Gastroesophageal sphincter (tissue), 4 donors: ENCODE measurements at regions not wholly inside any gene's neighbourhood (a gene's known extent, or its start where the extent isn't known, plus 50 kb on each side); places are given as distances from the start of the nearest gene placed in this dataset.

ENCODE experiments used
- ATAC-seq: fragments of 150-250 bp; one replicate; pipeline ENCODE4 v1.9.1; 2016; ENCODE audit warnings: mild to moderate bottlenecking, moderate library complexity
- H3K27ac ChIP-seq, 4 donors: fragments of 200-600 bp; sonication (generic) in 3 of 4; 1 replicate in 3 of 4; 2 replicates in 1 of 4; pipeline ENCODE4 v1.5.1; 2016 to 2019
- H3K27me3 ChIP-seq: fragments of 200-600 bp; sonication (generic); one replicate; pipeline ENCODE4 v1.5.1; 2019
- H3K36me3 ChIP-seq, 2 donors: fragments of 200-600 bp; sonication (generic); one replicate each; pipeline ENCODE4 v1.5.1; 2019; ENCODE audit warnings: control low read depth in 1 of 2
- H3K4me1 ChIP-seq, 3 donors: fragments of 200-600 bp; sonication (generic); 1 replicate in 2 of 3; 2 replicates in 1 of 3; pipeline ENCODE4 v1.5.1; 2016 to 2019; ENCODE audit warnings: control low read depth in 2 of 3
- H3K4me3 ChIP-seq, 2 donors: fragments of 200-600 bp; sonication (generic); one replicate each; pipeline ENCODE4 v1.5.1; 2019; ENCODE audit warnings: mild to moderate bottlenecking in 1 of 2, moderate library complexity in 1 of 2
- H3K9me3 ChIP-seq, 3 donors: fragments of 200-600 bp; sonication (generic); one replicate each; pipeline ENCODE4 v1.5.1; 2017 to 2019; ENCODE audit warnings: control low read depth in 2 of 3
- EP300 ChIP-seq: sonication (generic); formaldehyde crosslinking; IDR thresholded peaks from one replicate; pipeline ENCODE4 v1.6.1; 2017; ENCODE audit warnings: antibody characterized with exemption, mild to moderate bottlenecking
- POLR2A ChIP-seq, 2 donors: fragments of 450-650 bp; IDR thresholded peaks; one replicate each; pipeline ENCODE4 v1.6.1; 2017; ENCODE audit warnings: antibody characterized with exemption in 2 of 2, mild to moderate bottlenecking in 2 of 2, moderate library complexity in 1 of 2
- POLR2AphosphoS5 ChIP-seq: sonication (generic); formaldehyde crosslinking; IDR thresholded peaks from one replicate; pipeline ENCODE4 v1.6.1; 2017; ENCODE audit warnings: antibody characterized with exemption
- WGBS, 2 donors: methylation state at CpG; one replicate each; pipeline ENCODE4 v1.1.5; 2018; ENCODE audit warnings: low coverage in 1 of 2; 5-methylcytosine and 5-hydroxymethylcytosine counted together
- TF ChIP-seq, protein P1 (sequence below), 4 experiments: fragments of 200-600 bp in 2 of 4; fragments of 450-650 bp in 2 of 4; sonication (generic) in 1 of 4; IDR thresholded peaks; one replicate each; pipeline ENCODE4 v1.5.1; 2017 to 2019; ENCODE audit warnings: antibody characterized with exemption in 4 of 4, mild to moderate bottlenecking in 2 of 4, moderate library complexity in 2 of 4

DNA sequence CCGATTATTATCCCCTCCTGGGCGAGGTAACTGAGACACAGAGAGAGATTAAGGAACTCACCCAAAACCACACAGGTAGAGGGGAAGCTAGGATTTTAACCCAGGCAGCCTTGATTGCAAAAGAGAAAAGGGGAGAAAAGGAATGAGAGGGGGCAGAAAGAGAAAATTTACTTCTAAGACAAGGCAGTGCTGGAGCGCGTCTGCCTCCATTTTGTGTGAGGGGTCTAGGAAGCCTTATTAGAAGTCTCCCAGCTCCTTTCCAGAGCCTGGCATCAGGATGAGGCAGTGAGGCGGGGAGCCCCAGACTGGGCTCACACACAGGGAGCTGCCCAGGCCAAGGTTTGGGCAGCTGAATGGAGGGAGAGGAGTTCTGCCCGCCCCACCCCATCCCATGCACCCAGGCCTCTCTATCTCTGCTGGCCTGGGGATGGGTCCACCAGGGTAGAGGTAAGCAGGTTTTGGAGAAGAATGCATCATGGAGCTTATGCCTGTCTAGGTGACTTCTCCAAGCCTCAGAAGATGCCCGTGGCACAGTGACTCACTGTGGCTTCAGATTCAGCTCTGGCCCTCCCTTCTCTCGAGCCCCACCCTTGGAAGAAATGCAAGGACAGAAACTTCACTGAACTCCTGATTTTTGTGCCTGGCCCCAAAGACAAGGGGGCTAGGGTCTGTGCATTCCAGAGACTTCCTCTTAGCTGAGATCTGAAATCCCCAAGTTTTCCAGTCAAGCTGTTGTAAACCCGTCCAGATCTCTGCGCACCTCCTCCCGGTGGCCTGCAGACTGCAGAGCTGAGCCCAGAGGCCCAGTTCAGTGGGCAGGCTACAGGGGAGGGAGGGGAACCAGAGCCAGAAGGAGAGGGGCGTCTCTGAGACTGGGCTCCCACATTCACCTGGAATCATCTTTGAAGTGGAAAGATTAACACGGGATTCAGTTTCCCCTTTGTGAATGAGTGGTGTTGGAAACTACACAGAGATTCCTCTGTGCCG, 95.1 kb upstream of the CDH5 start:
- no peak for ATAC-seq
- H3K27ac ChIP-seq, result no peak overlapping the region
- no peak for TF ChIP-seq EP300
- TF ChIP-seq POLR2A (IDR thresholded peaks at IDR 0.05), result no peak
- no peak for TF ChIP-seq POLR2AphosphoS5
- TF ChIP-seq, protein P1, sequence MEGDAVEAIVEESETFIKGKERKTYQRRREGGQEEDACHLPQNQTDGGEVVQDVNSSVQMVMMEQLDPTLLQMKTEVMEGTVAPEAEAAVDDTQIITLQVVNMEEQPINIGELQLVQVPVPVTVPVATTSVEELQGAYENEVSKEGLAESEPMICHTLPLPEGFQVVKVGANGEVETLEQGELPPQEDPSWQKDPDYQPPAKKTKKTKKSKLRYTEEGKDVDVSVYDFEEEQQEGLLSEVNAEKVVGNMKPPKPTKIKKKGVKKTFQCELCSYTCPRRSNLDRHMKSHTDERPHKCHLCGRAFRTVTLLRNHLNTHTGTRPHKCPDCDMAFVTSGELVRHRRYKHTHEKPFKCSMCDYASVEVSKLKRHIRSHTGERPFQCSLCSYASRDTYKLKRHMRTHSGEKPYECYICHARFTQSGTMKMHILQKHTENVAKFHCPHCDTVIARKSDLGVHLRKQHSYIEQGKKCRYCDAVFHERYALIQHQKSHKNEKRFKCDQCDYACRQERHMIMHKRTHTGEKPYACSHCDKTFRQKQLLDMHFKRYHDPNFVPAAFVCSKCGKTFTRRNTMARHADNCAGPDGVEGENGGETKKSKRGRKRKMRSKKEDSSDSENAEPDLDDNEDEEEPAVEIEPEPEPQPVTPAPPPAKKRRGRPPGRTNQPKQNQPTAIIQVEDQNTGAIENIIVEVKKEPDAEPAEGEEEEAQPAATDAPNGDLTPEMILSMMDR (IDR thresholded peaks at IDR 0.05), result no peak

GRCh38 chr16:66270333-66270927, 96.1 kb upstream of the CDH5 start:
- peak overlapping the region in 2 of 4 donors; percentile 27 to 69 for H3K27ac ChIP-seq

More for the DNA sequence above, 95.1 kb upstream of the CDH5 start:
- Histone ChIP-seq H3K9me3 (no peaks in the 10 kb centered on the region), H3K27me3 (no peaks in the 10 kb centered on the region), H3K4me3 (no peak overlapping the region), H3K4me1 (peaks cover 0 to 39% (median 9%) of the 10 kb centered on the region in 3 donors), H3K36me3 (no peaks in the 10 kb centered on the region)
- 76 to 100% methylated on average over 1 to 3 of the region's 14 CpGs for WGBS, 2 donors

DNA sequence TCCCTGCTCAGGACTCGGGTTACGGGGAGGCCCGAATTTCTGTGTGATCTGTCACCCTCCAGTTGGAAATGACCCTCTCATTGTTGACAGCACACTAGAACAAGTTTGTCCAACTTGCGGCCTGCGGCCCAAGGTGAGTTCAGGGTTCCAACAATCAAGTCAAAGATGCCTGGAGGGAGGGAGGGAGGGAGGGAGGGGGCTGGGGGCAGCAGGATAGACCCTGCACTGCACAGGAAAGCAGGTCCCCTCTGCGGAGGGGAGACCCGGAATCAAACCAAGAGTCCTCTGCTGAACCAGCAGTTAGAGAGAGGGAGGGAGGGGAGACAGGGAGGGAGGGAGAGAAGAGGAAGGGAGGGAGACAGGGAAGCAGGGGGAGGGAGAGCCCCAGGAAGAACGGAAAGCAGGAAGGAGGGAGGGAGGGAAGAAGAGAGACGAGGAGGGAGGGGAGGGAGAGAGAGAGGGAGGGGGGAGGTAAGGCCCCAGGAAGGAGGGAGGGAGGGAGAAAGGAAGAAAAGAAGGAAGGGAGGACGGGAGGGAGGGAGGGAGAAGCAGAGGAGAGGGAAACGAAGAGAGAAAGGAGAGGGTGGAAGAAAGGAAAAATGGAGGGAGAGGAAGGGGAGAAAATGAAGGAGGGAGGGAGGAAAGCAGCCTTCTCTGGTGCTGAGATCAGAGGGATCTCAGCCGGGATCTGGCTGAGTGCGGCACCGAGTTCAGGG, 96.7 kb upstream of the CDH5 start:
- H3K4me3 ChIP-seq, result peak overlapping the region in 1 of 2 donors; percentile 46
- H3K27me3 ChIP-seq, result no peaks in the 10 kb centered on the region
- no peaks in the 10 kb centered on the region for H3K9me3 ChIP-seq
- ATAC-seq, result no peak
- no peak for TF ChIP-seq POLR2AphosphoS5
- TF ChIP-seq, protein P1 (IDR thresholded peaks at IDR 0.05), result no peak
- no peak for TF ChIP-seq POLR2A (IDR thresholded peaks at IDR 0.05)
- no peak for TF ChIP-seq EP300
- 48% methylated on average over 10 of the region's 14 CpGs; no CpG with 5 or more reads in 1 of the 2 donors for WGBS, 2 donors
- no peaks in the 10 kb centered on the region for H3K36me3 ChIP-seq
- peaks cover 0 to 47% (median 9%) of the 10 kb centered on the region in 3 donors for H3K4me1 ChIP-seq
- H3K27ac ChIP-seq, result peak overlapping the region in 2 of 4 donors; percentile 27 to 69

More at GRCh38 chr16:66270333-66270927, 96.1 kb upstream of the CDH5 start:
- Histone ChIP-seq H3K4me3 (peak overlapping the region in 1 of 2 donors; percentile 46), H3K4me1 (peaks cover 0 to 47% (median 9%) of the 10 kb centered on the region in 3 donors), H3K9me3 (no peaks in the 10 kb centered on the region), H3K36me3 (no peaks in the 10 kb centered on the region), H3K27me3 (no peaks in the 10 kb centered on the region)
- WGBS, 2 donors, result 20 to 36% methylated on average over 1 to 8 of the region's 48 CpGs
- TF ChIP-seq EP300, result no peak
- TF ChIP-seq, protein P1 (IDR thresholded peaks at IDR 0.05), result peak; percentile 2 to 99 (median 97)
- ATAC-seq, result peak; percentile 59

GRCh38 chr16:66267292-66268014, 99.0 kb upstream of the CDH5 start:
- 73 to 88% methylated on average over 3 to 4 of the region's 10 CpGs for WGBS, 2 donors
- peaks cover 0 to 60% (median 23%) of the 10 kb centered on the region in 3 donors for H3K4me1 ChIP-seq
- H3K9me3 ChIP-seq, result no peaks in the 10 kb centered on the region
- H3K27ac ChIP-seq, result peak overlapping the region in 3 of 4 donors; percentile 55 to 72 (median 63)
- H3K36me3 ChIP-seq, result no peaks in the 10 kb centered on the region
- no peak for TF ChIP-seq POLR2A (IDR thresholded peaks at IDR 0.05)
- TF ChIP-seq, protein P1 (IDR thresholded peaks at IDR 0.05), result no peak
- no peak overlapping the region for H3K4me3 ChIP-seq
- ATAC-seq, result no peak
- H3K27me3 ChIP-seq, result no peaks in the 10 kb centered on the region
